ENCODE measurements at regions not wholly inside any gene's neighbourhood (a gene's known extent, or its start where the extent isn't known, plus 50 kb on each side); places are given as distances from the start of the nearest gene placed in this dataset.
"Not testable (repeated sequence)": the region's sequence is repeated elsewhere in the genome, so short reads cannot be mapped to it uniquely, and the experiment has no call there.

DNA sequence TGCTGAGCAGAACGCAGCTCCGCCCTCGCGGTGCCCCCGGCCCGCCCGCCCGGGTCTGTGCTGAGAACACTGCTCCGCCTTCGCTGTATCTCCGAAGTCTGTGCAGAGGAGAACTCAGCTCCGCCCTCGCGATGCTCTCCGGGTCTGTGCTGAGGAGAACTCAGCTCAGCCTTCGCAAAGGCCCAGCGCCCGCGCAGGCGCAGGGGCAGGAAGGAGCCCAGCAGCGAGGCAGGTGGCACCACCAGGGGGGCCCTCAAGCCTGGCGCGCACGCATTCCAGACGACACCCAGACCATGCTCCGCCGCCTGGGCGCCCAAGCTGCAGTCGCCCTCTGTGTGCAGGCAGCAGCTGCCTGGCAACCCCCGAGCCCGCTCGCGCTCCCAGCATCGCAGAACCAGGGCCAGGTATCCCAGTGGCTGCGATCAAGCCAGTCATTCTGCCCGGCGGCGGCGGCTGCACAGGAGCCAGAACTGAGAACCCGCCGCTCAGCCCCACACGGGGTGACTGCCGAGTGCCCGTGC is 64.1 kb upstream of the GPR39 start:
- H3K9me3 ChIP-seq, H3K36me3 ChIP-seq, H3K27me3 ChIP-seq: not testable (repeated sequence)
- WGBS, 2 donors (ENCODE audit: low coverage in 1 of 2): no CpG with 5 or more reads among the region's 44 CpGs
- TF ChIP-seq CTCF (IDR thresholded peaks at IDR 0.05): peak in 1 of 4 experiments; percentile 15
- ATAC-seq: peak; percentile 78
- Histone ChIP-seq H3K27ac (peak overlapping the region in 3 of 4 donors; percentile 49 to 71 (median 64)), H3K4me3 (peak overlapping the region; percentile 29 to 58), H3K4me1 (peaks cover 0 to 16% (median 0%) of the 10 kb centered on the region in 3 donors)

DNA sequence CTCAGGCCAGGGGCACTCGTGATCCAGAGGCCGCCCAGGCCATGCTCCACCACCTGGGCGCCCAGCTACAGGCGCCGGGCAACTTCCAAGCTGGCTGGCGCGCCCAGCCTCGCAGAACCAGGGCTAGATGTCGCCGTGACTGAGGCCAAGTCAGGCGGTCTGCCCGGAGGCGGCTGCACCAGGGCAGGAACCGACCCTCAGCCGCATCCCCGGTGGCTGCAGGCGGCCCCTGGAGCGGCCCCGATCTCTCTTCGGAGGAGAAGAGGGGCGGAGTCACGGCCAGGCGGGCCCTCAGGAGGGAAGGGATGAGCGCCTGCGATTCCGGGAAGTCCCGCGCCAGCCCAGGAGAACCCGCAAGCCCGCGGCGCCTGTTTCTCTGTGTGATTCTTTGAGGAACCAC is 63.2 kb upstream of the GPR39 start:
- H3K4me3 ChIP-seq: peak overlapping the region; percentile 29 to 58
- not testable (repeated sequence) for H3K36me3 ChIP-seq, ATAC-seq, H3K27me3 ChIP-seq, H3K9me3 ChIP-seq
- WGBS, 2 donors (ENCODE audit: low coverage in 1 of 2): 0% methylated on average over 4 of the region's 32 CpGs; no CpG with 5 or more reads in 1 of the 2 donors
- H3K27ac ChIP-seq: peak overlapping the region in 3 of 4 donors; percentile 58 to 71 (median 64)
- peaks cover 0 to 16% (median 0%) of the 10 kb centered on the region in 3 donors for H3K4me1 ChIP-seq

GRCh38 chr2:132360964-132361363 is 55.6 kb upstream of the GPR39 start:
- not testable (repeated sequence) for H3K27ac ChIP-seq, H3K27me3 ChIP-seq, H3K36me3 ChIP-seq, H3K4me3 ChIP-seq, H3K4me1 ChIP-seq, ATAC-seq
- H3K9me3 ChIP-seq: peaks cover 0 to 19% (median 0%) of the 10 kb centered on the region in 3 donors
- 60 to 91% methylated on average over 11 to 14 of the region's 19 CpGs for WGBS, 2 donors (ENCODE audit: low coverage in 1 of 2)

- H3K4me1 ChIP-seq, H3K4me3 ChIP-seq, ATAC-seq, H3K36me3 ChIP-seq, H3K27me3 ChIP-seq, H3K27ac ChIP-seq: not testable (repeated sequence)
- peaks cover 0 to 19% (median 0%) of the 10 kb centered on the region in 3 donors for H3K9me3 ChIP-seq
- 74% methylated on average over 3 of the region's 16 CpGs; no CpG with 5 or more reads in 1 of the 2 donors for WGBS, 2 donors (ENCODE audit: low coverage in 1 of 2)
Measured at GRCh38 chr2:132361498-132361897, 55.1 kb upstream of the GPR39 start.

- peaks cover 0 to 19% (median 0%) of the 10 kb centered on the region in 3 donors for H3K9me3 ChIP-seq
- WGBS, 2 donors (ENCODE audit: low coverage in 1 of 2): 65 to 72% methylated on average over 2 of the region's 2 CpGs
- H3K4me1 ChIP-seq, H3K4me3 ChIP-seq, ATAC-seq, H3K27ac ChIP-seq, H3K27me3 ChIP-seq, H3K36me3 ChIP-seq: not testable (repeated sequence)
Measured at GRCh38 chr2:132363352-132363751, 53.3 kb upstream of the GPR39 start.

DNA sequence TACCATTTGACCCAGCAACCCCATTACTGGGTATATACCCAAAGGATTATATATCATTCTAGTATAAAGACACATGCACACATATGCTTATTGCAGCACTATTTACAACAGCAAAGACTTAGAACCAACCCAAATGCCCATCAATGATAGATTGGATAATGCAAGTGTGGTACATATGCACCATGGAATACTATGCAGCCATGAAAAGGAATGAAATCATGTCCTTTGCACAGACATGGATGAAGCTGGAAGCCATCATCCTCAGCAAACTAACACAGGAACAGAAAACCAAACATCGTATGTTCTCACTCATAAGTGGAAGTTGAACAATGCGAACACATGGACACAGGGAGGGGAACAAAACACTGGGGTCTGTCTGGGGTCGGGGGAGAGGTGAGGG is 50.6 kb upstream of the GPR39 start:
- H3K27ac ChIP-seq, H3K27me3 ChIP-seq, H3K4me1 ChIP-seq, ATAC-seq, H3K36me3 ChIP-seq, H3K4me3 ChIP-seq: not testable (repeated sequence)
- 80 to 84% methylated on average over 2 of the region's 3 CpGs for WGBS, 2 donors (ENCODE audit: low coverage in 1 of 2)
- H3K9me3 ChIP-seq: peaks cover 0 to 19% (median 0%) of the 10 kb centered on the region in 3 donors

GRCh38 chr2:132366421-132367180 is 50.0 kb upstream of the GPR39 start:
- Histone ChIP-seq H3K36me3 (no peaks in the 10 kb centered on the region), H3K4me3 (no peak overlapping the region), H3K9me3 (peaks cover 0 to 19% (median 0%) of the 10 kb centered on the region in 3 donors), H3K27me3 (no peaks in the 10 kb centered on the region), H3K4me1 (no peaks in the 10 kb centered on the region), H3K27ac (no peak overlapping the region)
- no peak for ATAC-seq
- no peak for TF ChIP-seq POLR2A (IDR thresholded peaks at IDR 0.05)
- no peak for TF ChIP-seq CTCF (IDR thresholded peaks at IDR 0.05)
- TF ChIP-seq EP300 (IDR thresholded peaks at IDR 0.05): no peak
- TF ChIP-seq POLR2AphosphoS5 (IDR thresholded peaks at IDR 0.05): no peak
- 69 to 81% methylated on average over 4 to 5 of the region's 5 CpGs for WGBS, 2 donors (ENCODE audit: low coverage in 1 of 2)

Small RNAs in the stretch of these regions (small RNA-seq; reads per million reads assigned to genes)
- gene MIR663B (0 reads per million in 4 donors), gene RNA5-8SP5 (0 to 0.25 (median 0) reads per million in 4 donors)

Data from gastroesophageal sphincter (tissue), 4 donors.